VCaP (cell line): ENCODE measurements at regions not wholly inside any gene's neighbourhood (a gene's known extent, or its start where the extent isn't known, plus 50 kb on each side); places are given as distances from the start of the nearest gene placed in this dataset.

Experiments
- H3K27ac ChIP-seq: fragments of 450-650 bp; 2 replicates; pipeline ENCODE4 v1.5.1; 2017
- CTCF ChIP-seq: fragments of 450-650 bp; conservative IDR thresholded peaks from 2 replicates; pipeline ENCODE4 v1.5.1; 2017; ENCODE audit warnings: mild to moderate bottlenecking, moderate library complexity

GRCh38 chr18:78169174-78169864 is 810.3 kb upstream of the SALL3 start:
- TF ChIP-seq CTCF = no peak

GRCh38 chr18:78171954-78172353 is 807.7 kb upstream of the SALL3 start:
- TF ChIP-seq CTCF = no peak
- H3K27ac ChIP-seq = no peak overlapping the region

More at GRCh38 chr18:78169174-78169864, 810.3 kb upstream of the SALL3 start:
- peak overlapping the region; percentile 54 for H3K27ac ChIP-seq

GRCh38 chr18:78174737-78175136 is 804.9 kb upstream of the SALL3 start:
- H3K27ac ChIP-seq = no peak overlapping the region

GRCh38 chr18:78178812-78179211 is 800.8 kb upstream of the SALL3 start:
- H3K27ac ChIP-seq = peak overlapping the region; percentile 34; the same call in 1 of the 2 replicates
- TF ChIP-seq CTCF = no peak

More at GRCh38 chr18:78174737-78175136, 804.9 kb upstream of the SALL3 start:
- no peak for TF ChIP-seq CTCF

- TF ChIP-seq CTCF = no peak
- H3K27ac ChIP-seq = no peak overlapping the region
Measured at GRCh38 chr18:78180741-78181140, 798.9 kb upstream of the SALL3 start.

GRCh38 chr18:78183815-78184214 is 795.8 kb upstream of the SALL3 start:
- H3K27ac ChIP-seq = no peak overlapping the region
- TF ChIP-seq CTCF = no peak

- no peak for TF ChIP-seq CTCF
- no peak overlapping the region; the same call in 1 of the 2 replicates for H3K27ac ChIP-seq
Measured at GRCh38 chr18:78191276-78191675, 788.3 kb upstream of the SALL3 start.
